ENCODE measurements at regions not wholly inside any gene's neighbourhood (a gene's known extent, or its start where the extent isn't known, plus 50 kb on each side); places are given as distances from the start of the nearest gene placed in this dataset.

- intact Hi-C loops (cut with DNase I): no loop called here
- WGBS, 3 donors: 90 to 93% (median 91%) methylated on average over 3 of the region's 3 CpGs
- no peaks in the 10 kb centered on the region for H3K36me3 ChIP-seq
- no peaks in the 10 kb centered on the region for H3K27me3 ChIP-seq
- peaks cover 0 to 6% of the 10 kb centered on the region in 2 donors for H3K9me3 ChIP-seq
- no peak overlapping the region for H3K27ac ChIP-seq
- no peak for DNase-seq
- H3K4me1 ChIP-seq (ENCODE audit: insufficient read depth): no peaks in the 10 kb centered on the region
- TF ChIP-seq POLR2A (IDR thresholded peaks at IDR 0.05) (no peak), CTCF (IDR thresholded peaks at IDR 0.05) (no peak), EP300 (IDR thresholded peaks at IDR 0.05) (no peak)
- H3K4me3 ChIP-seq: no peak overlapping the region
Measured at GRCh38 chr16:86673956-86674453, 95.7 kb downstream of the FOXL1 start.

GRCh38 chr16:86676254-86676670, 97.9 kb downstream of the FOXL1 start:
- no peak overlapping the region for H3K27ac ChIP-seq
- no peak for DNase-seq
- no peaks in the 10 kb centered on the region for H3K27me3 ChIP-seq
- H3K4me3 ChIP-seq: no peak overlapping the region
- no peaks in the 10 kb centered on the region for H3K36me3 ChIP-seq
- peaks cover 0 to 6% of the 10 kb centered on the region in 2 donors for H3K9me3 ChIP-seq
- 70 to 85% (median 77%) methylated on average over 4 of the region's 4 CpGs for WGBS, 3 donors
- intact Hi-C loops (cut with DNase I): no loop called here
- no peaks in the 10 kb centered on the region for H3K4me1 ChIP-seq (ENCODE audit: insufficient read depth)
- TF ChIP-seq POLR2A (IDR thresholded peaks at IDR 0.05) (no peak), EP300 (IDR thresholded peaks at IDR 0.05) (no peak), CTCF (IDR thresholded peaks at IDR 0.05) (no peak)

GRCh38 chr16:86679490-86679889, 101.1 kb downstream of the FOXL1 start:
- WGBS, 3 donors: 65 to 80% (median 72%) methylated on average over 2 of the region's 2 CpGs
- H3K4me1 ChIP-seq (ENCODE audit: insufficient read depth): peaks cover 2% of the 10 kb centered on the region
- no peak overlapping the region for H3K27ac ChIP-seq
- H3K9me3 ChIP-seq: no peaks in the 10 kb centered on the region
- intact Hi-C loops (cut with DNase I): no loop called here
- TF ChIP-seq EP300 (IDR thresholded peaks at IDR 0.05) (no peak), CTCF (IDR thresholded peaks at IDR 0.05) (no peak), POLR2A (IDR thresholded peaks at IDR 0.05) (no peak)
- no peak overlapping the region for H3K4me3 ChIP-seq
- DNase-seq: no peak
- H3K27me3 ChIP-seq: no peaks in the 10 kb centered on the region
- no peaks in the 10 kb centered on the region for H3K36me3 ChIP-seq

GRCh38 chr16:86680162-86680561, 101.8 kb downstream of the FOXL1 start:
- intact Hi-C loops (cut with DNase I): no loop called here
- Histone ChIP-seq H3K4me3 (no peak overlapping the region), H3K27me3 (no peaks in the 10 kb centered on the region), H3K27ac (no peak overlapping the region), H3K9me3 (no peaks in the 10 kb centered on the region), H3K36me3 (no peaks in the 10 kb centered on the region), H3K4me1 (ENCODE audit: insufficient read depth) (peaks cover 2% of the 10 kb centered on the region)
- DNase-seq: no peak
- TF ChIP-seq POLR2A (IDR thresholded peaks at IDR 0.05): no peak
- TF ChIP-seq EP300 (IDR thresholded peaks at IDR 0.05): no peak
- 23 to 30% (median 26%) methylated on average over 5 of the region's 5 CpGs for WGBS, 3 donors

GRCh38 chr16:86680661-86681030, 102.3 kb downstream of the FOXL1 start:
- intact Hi-C loops (cut with DNase I): no loop called here
- H3K27me3 ChIP-seq: no peaks in the 10 kb centered on the region
- no peaks in the 10 kb centered on the region for H3K9me3 ChIP-seq
- H3K4me1 ChIP-seq (ENCODE audit: insufficient read depth): peaks cover 2% of the 10 kb centered on the region
- H3K4me3 ChIP-seq: no peak overlapping the region
- no peak for DNase-seq
- TF ChIP-seq POLR2A (IDR thresholded peaks at IDR 0.05) (no peak), CTCF (IDR thresholded peaks at IDR 0.05) (no peak), EP300 (IDR thresholded peaks at IDR 0.05) (no peak)
- no peak overlapping the region for H3K27ac ChIP-seq
- no peaks in the 10 kb centered on the region for H3K36me3 ChIP-seq
- WGBS, 3 donors: 49 to 62% (median 53%) methylated on average over 8 of the region's 8 CpGs

Data from ovary (tissue), 7 donors.